ENCODE measurements at regions not wholly inside any gene's neighbourhood (a gene's known extent, or its start where the extent isn't known, plus 50 kb on each side); places are given as distances from the start of the nearest gene placed in this dataset.

DNA sequence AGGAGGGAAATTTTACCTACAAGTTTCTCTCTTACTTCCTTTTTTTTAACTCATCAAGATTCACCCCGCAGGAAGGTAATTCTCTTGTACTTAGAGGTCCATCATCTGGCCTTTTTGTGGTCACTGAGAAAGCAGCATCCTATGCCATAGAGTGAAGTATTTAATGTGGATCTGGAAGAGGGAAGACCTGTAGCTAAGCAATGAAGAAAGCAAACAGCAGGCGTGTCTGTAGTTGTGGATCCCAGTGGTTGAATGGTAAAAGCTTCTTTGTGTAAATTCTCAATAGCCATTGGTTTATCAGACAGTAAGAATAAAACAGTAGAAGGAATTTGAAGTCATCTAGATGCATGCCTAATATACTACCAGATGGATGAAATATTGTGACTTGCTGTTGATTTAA is 196.4 kb downstream of the ANKRD7 start:
- TF ChIP-seq, protein P1, sequence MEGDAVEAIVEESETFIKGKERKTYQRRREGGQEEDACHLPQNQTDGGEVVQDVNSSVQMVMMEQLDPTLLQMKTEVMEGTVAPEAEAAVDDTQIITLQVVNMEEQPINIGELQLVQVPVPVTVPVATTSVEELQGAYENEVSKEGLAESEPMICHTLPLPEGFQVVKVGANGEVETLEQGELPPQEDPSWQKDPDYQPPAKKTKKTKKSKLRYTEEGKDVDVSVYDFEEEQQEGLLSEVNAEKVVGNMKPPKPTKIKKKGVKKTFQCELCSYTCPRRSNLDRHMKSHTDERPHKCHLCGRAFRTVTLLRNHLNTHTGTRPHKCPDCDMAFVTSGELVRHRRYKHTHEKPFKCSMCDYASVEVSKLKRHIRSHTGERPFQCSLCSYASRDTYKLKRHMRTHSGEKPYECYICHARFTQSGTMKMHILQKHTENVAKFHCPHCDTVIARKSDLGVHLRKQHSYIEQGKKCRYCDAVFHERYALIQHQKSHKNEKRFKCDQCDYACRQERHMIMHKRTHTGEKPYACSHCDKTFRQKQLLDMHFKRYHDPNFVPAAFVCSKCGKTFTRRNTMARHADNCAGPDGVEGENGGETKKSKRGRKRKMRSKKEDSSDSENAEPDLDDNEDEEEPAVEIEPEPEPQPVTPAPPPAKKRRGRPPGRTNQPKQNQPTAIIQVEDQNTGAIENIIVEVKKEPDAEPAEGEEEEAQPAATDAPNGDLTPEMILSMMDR (IDR thresholded peaks at IDR 0.05; ENCODE audit: poor library complexity, severe bottlenecking), result no peak
- TF ChIP-seq POLR2AphosphoS5 (IDR thresholded peaks at IDR 0.05), result no peak
- no peak for TF ChIP-seq RAD21 (conservative IDR thresholded peaks at IDR 0.05)
- TF ChIP-seq EP300 (conservative IDR thresholded peaks at IDR 0.05; ENCODE audit: poor library complexity, severe bottlenecking), result no peak
- no peak for TF ChIP-seq EZH2 (IDR thresholded peaks at IDR 0.05; ENCODE audit: borderline replicate concordance, insufficient read depth, low read length, poor library complexity, severe bottlenecking)
- no peak for TF ChIP-seq REST (IDR thresholded peaks at IDR 0.05; ENCODE audit: borderline replicate concordance)
- no peak for TF ChIP-seq TAF1 (IDR thresholded peaks at IDR 0.05; ENCODE audit: low read depth)
- TF ChIP-seq SMC3 (conservative IDR thresholded peaks at IDR 0.05; ENCODE audit: poor library complexity), result no peak

Measured in neural cell (in vitro differentiated cells).